HG03460 (cell line): ENCODE measurements at regions not wholly inside any gene's neighbourhood (a gene's known extent, or its start where the extent isn't known, plus 50 kb on each side); places are given as distances from the start of the nearest gene placed in this dataset.

Experiments used
- ATAC-seq: cut with Tn5 transposase; IDR thresholded peaks from one replicate; pipeline ENCODE4 v1.9.1; 2021; ENCODE audit not compliant: unreplicated experiment

DNA sequence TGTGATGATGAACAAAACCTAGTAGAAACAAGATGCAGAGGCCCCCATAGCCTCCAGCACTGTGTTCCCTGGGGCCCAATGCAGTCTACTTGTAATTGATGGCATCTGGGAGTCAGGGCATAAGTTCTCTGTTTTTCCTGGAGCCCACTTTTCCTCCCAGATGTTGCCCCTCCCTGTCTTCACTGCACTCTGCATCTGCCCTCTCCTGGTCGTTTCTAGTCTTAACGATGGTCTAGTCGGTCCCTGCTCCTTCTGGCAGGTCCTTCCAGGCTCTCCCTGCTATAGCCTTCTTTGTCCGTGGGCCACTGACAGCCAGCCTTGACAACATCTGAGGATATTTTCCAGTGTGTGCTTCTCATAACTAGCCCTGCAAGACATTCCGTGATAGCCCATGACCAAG lies 208.3 kb downstream of the GXYLT1 start:
- no peak for ATAC-seq

GRCh38 chr12:41935911-41936310 lies 208.8 kb downstream of the GXYLT1 start:
- no peak for ATAC-seq

DNA sequence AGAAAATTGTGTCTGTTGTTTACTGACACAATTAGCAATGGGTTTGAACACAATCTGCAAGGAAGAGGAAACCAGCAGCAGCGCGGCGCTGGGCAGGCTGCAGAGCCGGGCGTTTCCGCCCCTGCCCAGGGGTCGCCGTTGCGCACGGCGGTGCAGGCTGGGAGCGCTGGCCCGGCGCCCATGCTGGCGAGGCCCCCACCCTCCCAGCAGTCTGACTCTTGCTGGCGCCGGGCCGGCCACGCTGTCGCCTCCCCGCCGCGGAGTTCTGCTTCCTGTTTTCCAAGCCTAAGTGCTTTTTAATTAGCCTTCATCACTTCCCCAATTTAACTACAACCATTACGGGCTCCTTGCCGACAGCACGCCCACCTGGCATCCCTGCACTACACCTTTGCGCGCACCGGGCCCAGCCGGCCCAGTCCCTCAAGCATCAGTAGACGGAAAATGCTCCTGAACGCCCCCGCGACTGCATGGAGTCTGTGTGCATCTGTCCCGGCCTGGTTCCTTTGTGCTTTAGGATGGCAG lies 212.1 kb downstream of the GXYLT1 start:
- ATAC-seq: no peak

DNA sequence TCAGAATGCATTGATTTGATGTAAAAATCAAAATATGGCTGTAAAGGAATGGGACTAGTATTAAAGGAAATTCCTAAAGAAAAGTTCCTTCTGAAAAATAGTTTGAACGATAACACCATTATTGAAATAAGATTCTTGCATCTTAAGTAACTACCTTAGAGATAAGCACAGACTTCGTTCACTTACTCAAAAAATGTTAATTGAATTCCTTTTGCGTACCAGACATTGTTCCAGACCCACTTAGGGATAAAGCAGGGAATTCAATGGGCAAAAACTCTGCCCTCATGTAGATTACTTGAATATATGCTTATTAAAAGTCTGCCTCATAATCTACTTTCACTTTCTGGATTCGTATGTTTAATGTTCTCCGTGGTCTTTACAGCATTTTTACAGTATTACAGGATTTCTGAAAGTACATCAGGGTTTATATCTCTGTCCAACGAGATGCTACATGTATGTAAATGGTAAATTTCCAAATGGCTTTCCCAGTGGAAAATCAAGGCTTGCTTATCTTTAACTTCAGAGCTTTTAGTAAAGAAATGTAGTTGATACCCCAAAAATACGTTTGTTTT lies 213.7 kb downstream of the GXYLT1 start:
- no peak for ATAC-seq

- ATAC-seq: no peak
These were observed 220.6 kb downstream of the GXYLT1 start for GRCh38 chr12:41924111-41924510.

GRCh38 chr12:41923351-41923750 lies 221.3 kb downstream of the GXYLT1 start:
- no peak for ATAC-seq

DNA sequence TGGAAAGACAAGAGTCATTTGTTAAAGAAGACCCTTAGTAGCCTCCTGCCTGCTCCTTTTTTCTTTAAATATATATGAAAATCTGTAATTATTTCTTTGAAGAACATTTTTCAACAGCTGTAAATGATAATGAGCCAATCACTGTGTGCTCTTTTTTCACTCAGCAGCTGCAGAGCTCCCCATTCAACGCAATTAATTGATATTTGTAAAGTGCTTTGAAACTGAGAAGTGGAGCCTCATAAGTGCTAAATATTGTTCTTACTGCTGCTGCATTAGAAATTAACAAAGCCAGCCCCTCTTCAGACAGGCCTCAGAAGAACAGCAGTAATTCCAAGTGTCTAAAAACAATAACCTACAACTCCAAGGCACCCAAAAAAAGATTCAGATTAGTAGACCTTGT lies 224.3 kb downstream of the GXYLT1 start:
- ATAC-seq: no peak

DNA sequence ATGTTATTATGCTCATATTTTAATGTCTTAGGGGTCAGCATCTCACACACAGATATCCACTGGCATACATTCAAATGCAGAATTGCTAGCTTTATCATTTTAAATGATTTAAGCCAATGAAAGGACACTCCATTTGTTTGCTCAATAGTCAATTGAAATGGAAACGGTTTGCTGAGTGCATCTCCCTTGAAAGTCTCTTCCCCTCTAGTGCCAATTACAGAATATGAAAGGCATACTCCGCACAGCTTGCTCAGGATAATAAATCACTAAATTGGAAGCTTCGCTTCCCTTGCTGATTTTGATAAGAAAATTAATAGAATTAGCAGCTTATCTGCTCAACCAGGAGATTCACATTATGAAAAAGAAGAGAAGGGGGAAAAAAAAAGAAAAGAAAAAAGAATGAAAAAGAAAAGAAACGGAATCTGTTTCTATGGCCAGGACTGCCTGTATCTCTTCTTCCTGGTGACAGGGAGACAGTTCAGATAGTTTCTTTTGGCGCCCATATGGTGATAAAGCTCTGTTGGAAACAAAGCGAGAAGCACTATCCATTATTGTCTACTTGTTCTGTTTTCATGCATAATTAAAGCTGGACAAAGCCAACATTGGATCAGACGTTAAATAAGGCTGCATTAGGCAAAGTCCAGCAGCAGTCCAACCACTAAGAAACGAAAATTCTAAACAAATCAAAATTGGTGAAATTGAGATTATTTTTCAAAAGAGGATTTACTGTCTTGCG lies 225.0 kb downstream of the GXYLT1 start:
- ATAC-seq: no peak

DNA sequence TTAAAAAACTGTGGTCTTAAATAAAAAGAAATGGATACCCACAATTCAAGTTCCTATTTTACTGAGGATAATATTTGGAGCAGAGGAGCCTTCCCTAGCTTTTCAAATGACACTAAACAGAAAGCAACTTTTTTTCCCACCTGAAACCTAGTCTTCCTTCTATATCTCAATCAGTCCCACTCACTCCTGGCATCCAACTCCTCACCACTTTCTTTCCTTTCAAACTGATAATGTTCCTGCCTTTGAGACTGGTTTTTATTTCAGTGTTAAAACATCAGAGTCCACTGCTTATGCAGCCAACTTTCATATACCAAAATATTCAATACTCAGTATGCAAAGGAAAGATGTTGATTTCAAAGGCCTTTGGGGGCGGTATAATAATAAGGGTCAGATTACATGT lies 225.6 kb downstream of the GXYLT1 start:
- no peak for ATAC-seq

DNA sequence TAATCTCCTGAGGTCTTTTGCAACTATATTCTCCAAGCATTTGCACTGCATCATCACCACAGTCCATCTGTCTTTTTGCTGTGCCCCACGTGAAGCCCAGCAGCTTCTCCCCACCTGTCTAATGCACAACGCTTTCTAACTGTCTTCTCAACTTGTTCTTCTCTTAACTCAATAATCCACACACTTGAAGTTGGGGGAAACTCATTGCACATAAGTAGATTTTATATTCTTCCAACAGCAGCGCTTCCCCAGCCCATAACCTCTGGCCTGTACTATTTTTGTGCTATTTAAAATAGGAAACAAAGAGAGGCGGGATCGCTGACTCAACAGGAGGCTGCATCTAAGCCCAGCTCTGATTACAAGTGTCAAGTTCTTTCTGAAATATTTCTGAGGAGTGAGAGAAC lies 226.7 kb downstream of the GXYLT1 start:
- ATAC-seq: no peak

- ATAC-seq: no peak
These were observed 227.5 kb downstream of the GXYLT1 start for GRCh38 chr12:41917181-41917580.

DNA sequence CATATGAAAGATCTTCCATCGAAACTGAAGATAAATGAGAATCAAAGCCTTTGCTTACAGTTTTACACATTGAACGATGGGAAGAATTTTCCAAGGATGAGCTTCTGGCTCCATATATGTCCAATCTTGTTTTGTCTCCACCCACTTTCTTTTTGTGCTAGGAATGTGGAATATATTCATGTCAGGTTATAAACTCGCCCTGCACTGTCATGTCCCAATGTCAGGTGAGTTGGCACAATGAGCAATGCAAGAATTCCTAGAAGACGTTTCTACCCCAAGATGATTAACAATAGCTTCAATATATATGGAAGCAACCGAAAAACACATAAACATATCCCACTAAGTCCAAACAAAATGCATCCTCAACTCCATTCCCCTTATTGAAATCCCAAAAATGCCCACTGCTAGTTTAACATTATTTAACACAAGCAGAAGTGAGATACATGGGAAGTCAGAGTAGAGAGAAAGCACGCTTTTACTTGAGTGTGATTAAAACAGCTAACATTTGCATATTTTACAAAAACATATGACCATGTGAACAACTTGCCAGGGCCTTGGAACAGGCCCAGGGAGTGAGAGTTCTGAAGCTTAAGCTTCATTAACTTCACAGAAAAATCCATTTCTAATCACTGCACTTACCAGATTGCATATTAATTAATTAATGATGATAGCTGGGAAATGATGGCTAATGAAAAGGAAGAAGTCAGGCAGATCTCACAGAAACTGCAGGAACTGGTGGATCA lies 233.9 kb downstream of the GXYLT1 start:
- ATAC-seq: no peak

- ATAC-seq: no peak
These were observed 236.5 kb downstream of the GXYLT1 start for GRCh38 chr12:41908206-41908605.

GRCh38 chr12:41907550-41907949 lies 237.1 kb downstream of the GXYLT1 start:
- ATAC-seq: no peak

DNA sequence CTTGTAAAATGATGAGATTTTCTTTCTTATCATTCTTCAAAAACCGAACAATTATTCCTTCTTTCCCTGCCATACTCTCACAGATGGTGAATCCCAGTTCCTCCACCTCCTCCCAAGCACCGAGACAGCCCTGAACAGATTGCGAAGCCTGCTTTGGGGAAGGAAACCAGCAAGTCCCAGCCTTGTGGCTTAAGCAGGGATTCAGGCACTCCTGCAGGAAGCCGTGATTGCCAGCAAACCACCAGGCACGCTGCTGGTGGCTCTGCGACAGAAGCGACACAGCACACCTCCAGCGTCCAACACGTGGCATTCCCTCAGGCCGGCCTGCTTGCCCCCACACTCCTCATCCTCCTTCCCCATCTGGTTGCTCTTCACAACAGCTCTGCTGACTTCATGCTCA lies 237.7 kb downstream of the GXYLT1 start:
- no peak for ATAC-seq

- no peak for ATAC-seq
These were observed 238.8 kb downstream of the GXYLT1 start for GRCh38 chr12:41905759-41906297.

DNA sequence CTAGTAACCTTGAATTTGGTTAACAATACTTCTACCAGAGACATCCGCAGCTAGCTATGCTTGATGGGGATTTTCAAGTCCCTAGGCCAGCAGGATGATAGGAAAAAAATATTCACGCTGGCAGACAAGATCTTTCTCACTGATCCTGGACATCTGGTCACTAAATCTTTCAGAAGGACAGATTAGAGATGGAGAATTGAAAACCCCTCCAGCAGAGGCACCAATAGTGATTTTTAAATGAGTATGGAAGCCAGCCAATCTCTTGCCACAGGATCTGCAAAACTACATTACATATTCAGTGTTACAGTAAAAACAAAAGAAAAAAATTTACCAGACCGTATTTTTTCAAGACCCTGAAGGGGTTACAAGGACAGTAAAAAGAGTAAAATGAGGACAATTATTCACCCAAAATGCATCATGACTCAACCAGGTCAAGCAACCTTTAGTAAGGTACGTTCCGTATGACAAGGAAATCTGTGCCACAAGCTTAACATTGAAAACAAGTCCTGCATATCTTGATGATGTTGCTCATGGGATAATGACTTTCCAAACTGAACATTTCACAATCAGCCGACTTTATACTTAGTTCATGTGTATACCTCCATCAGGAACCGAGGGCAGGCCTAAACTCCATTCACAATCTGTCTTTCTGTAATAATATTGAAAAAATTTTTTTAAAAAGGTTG lies 239.5 kb downstream of the GXYLT1 start:
- ATAC-seq: no peak

DNA sequence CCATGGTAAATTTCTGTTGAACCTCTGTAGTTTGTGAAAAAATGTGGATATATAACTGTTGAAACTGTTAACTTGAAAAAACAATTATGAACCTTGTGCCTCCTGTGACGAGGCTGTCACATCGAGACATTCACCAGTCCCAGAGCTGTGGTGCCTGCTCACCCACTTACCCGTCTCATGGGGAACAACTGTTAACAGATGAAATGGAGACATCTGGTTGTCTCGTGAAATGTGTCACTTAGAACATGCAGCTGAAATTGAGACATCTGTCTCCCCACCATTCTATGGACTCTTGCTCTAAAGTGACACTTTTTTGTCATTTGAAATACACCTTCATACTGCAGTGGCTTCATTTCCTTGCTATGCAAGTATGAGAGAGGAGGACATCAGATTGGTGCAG lies 240.6 kb downstream of the GXYLT1 start:
- ATAC-seq: no peak

DNA sequence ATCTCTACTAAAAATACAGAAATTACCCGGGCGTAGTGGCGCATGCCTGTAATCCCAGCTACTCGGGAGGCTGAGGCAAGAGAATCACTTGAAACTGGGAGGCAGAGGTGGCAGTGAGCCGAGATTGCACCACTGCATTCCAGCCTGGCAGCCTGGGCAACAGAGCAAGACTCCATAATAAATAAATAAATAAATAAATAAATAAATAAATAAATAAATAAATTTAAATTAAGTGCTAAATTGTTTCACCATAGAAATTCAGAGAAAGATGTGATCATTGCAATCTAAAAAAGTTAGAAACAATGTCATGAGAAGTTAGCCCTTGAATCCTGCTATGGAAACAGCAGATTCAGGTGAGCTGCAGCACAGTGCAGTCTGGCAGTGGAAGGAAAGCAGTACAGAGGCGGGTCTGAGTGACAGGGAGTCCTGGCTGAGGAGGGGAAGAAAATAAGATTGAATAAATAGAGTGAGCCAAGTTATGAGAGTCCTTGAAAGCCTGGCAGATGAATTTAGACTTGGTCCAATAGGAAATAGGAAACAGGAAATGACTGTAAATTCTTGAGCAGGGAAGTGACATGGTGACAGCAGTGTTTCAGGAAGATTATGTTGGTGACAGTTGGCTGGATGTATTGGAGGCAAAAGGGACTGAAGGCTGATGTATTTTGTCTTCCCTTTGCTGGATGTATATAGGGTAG lies 241.5 kb downstream of the GXYLT1 start:
- no peak for ATAC-seq

DNA sequence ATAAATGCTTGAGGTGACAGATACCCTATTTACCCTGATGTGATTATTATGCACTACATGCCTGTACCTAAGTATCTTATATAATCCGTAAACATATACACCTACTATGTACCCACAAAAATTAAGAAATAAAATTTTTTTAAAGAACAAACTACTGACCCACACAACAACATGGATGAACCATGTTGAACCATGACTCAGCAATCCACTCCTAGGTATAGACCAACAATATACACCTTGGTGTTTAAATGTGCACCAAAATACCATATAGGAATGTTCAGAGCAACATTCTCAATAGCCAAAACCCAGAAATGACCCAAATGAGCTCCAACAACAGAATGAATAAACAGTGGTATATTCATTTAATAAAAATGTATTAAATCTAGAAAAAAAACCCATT lies 245.1 kb downstream of the GXYLT1 start:
- no peak for ATAC-seq

DNA sequence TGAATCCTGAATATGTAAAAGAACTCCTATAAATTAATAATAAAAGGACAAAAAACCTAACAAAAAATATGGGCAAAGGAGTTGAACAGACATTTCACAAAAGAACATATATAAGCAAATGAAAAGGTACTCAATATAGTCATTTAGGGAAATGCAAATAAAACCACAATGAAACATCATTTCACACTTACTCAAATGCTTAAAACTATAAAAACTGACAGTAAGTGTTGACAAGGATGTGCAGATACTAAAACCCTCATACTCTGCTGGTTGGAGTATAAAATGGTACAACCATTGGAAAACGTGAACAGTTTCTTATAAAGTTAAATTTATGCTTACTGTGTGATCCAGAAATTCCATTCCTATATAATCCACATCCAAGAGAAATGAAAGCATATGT lies 247.1 kb downstream of the GXYLT1 start:
- no peak for ATAC-seq
